Peyer's patch (tissue), 4 donors: ENCODE measurements at regions not wholly inside any gene's neighbourhood (a gene's known extent, or its start where the extent isn't known, plus 50 kb on each side); places are given as distances from the start of the nearest gene placed in this dataset.

Experiments used
- DNase-seq, 3 donors: peaks; one replicate each; pipeline ENCODE4 v3.0.0-alpha.2; 2017 to 2019
- H3K27ac ChIP-seq, 4 donors: fragments of 200-600 bp; sonication (generic); one replicate each; pipeline ENCODE4 v1.5.1; 2016 to 2019
- H3K27me3 ChIP-seq, 2 donors: fragments of 200-600 bp; sonication (generic); one replicate each; pipeline ENCODE4 v1.5.1; 2019
- H3K36me3 ChIP-seq, 3 donors: fragments of 200-600 bp; sonication (generic); one replicate each; pipeline ENCODE4 v1.5.1; 2016 to 2019
- H3K4me1 ChIP-seq, 4 donors: fragments of 200-600 bp; sonication (generic); one replicate each; pipeline ENCODE4 v1.5.1; 2016 to 2019
- H3K4me3 ChIP-seq, 4 donors: fragments of 200-600 bp; sonication (generic); 1 replicate in 3 of 4; 2 replicates in 1 of 4; pipeline ENCODE4 v1.5.1; 2016 to 2019; ENCODE audit warnings: mild to moderate bottlenecking in 1 of 4
- H3K9me3 ChIP-seq, 4 donors: fragments of 200-600 bp; sonication (generic); one replicate each; pipeline ENCODE4 v1.5.1; 2016 to 2019; ENCODE audit warnings: mild to moderate bottlenecking in 1 of 4
- POLR2A ChIP-seq, 2 donors: fragments of 450-650 bp; IDR thresholded peaks; one replicate each; pipeline ENCODE4 v1.5.1; 2017; ENCODE audit warnings: antibody characterized with exemption in 2 of 2, mild to moderate bottlenecking in 2 of 2, moderate library complexity in 2 of 2
- TF ChIP-seq, protein P1 (sequence below), 6 experiments: fragments of 450-650 bp in 4 of 6; fragments of 200-600 bp in 2 of 6; sonication (generic) in 1 of 6; IDR thresholded peaks; one replicate each; pipeline ENCODE4 v1.5.1; 2017 to 2019; ENCODE audit warnings: antibody characterized with exemption in 6 of 6, mild to moderate bottlenecking in 3 of 6, moderate library complexity in 1 of 6

DNA sequence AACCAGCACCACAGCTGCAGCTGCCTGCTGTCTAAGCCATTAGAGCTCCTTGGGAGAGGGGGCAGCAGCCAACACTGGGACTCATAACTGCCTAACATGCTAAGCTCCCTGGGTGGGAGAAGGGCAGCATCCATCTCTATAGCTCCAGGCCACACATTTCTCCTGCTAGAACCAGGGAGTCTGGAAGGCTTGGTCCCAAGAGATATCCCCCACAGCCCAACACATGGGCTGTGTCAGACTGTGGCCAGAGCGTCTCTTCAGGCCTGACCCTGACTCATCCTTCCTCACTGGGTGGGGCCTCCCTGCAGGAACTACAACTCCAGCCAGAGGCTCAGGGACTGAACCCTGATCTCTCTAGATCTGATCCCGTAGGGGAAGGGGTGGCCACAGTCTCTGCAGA, 411.1 kb downstream of the HDGFL1 start:
- no peak for TF ChIP-seq POLR2A (IDR thresholded peaks at IDR 0.05)
- TF ChIP-seq, protein P1, sequence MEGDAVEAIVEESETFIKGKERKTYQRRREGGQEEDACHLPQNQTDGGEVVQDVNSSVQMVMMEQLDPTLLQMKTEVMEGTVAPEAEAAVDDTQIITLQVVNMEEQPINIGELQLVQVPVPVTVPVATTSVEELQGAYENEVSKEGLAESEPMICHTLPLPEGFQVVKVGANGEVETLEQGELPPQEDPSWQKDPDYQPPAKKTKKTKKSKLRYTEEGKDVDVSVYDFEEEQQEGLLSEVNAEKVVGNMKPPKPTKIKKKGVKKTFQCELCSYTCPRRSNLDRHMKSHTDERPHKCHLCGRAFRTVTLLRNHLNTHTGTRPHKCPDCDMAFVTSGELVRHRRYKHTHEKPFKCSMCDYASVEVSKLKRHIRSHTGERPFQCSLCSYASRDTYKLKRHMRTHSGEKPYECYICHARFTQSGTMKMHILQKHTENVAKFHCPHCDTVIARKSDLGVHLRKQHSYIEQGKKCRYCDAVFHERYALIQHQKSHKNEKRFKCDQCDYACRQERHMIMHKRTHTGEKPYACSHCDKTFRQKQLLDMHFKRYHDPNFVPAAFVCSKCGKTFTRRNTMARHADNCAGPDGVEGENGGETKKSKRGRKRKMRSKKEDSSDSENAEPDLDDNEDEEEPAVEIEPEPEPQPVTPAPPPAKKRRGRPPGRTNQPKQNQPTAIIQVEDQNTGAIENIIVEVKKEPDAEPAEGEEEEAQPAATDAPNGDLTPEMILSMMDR (IDR thresholded peaks at IDR 0.05): no peak
- Histone ChIP-seq H3K36me3 (no peaks in the 10 kb centered on the region), H3K4me3 (no peak overlapping the region), H3K4me1 (no peaks in the 10 kb centered on the region), H3K27ac (no peak overlapping the region), H3K9me3 (no peaks in the 10 kb centered on the region), H3K27me3 (no peaks in the 10 kb centered on the region)
- no peak for DNase-seq

DNA sequence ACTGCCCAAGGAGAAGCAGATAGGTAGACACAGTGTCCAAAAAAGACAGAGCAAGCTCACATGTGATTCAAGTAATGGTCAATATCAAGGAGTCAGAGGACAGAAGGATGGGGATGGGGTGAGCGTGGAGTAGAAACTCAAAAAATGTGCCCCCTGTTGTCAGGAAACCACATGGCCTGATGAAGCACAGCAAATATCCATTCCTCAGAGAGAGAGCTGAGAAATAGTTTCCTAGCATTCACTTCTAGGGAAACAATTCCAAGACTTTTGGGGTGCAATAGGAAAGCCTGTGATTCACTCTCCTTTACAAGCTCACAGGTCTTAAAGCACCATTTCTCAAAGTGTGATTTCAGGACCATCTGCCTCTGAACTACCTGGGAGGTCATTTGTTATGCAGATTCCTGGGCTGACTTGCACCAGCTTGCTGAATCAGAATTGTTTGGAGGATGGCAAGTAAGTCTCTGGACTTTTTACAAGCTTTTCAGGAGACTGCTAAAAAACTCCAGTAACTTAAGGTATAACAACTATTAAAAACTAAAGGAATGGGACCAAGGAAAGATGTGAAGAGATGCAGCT, 432.8 kb downstream of the HDGFL1 start:
- no peak for DNase-seq
- H3K27me3 ChIP-seq: no peaks in the 10 kb centered on the region
- no peak overlapping the region for H3K4me3 ChIP-seq
- H3K4me1 ChIP-seq: no peaks in the 10 kb centered on the region
- TF ChIP-seq POLR2A (IDR thresholded peaks at IDR 0.05): no peak
- TF ChIP-seq, protein P1 (IDR thresholded peaks at IDR 0.05): no peak
- H3K27ac ChIP-seq: no peak overlapping the region
- no peaks in the 10 kb centered on the region for H3K9me3 ChIP-seq
- H3K36me3 ChIP-seq: no peaks in the 10 kb centered on the region

DNA sequence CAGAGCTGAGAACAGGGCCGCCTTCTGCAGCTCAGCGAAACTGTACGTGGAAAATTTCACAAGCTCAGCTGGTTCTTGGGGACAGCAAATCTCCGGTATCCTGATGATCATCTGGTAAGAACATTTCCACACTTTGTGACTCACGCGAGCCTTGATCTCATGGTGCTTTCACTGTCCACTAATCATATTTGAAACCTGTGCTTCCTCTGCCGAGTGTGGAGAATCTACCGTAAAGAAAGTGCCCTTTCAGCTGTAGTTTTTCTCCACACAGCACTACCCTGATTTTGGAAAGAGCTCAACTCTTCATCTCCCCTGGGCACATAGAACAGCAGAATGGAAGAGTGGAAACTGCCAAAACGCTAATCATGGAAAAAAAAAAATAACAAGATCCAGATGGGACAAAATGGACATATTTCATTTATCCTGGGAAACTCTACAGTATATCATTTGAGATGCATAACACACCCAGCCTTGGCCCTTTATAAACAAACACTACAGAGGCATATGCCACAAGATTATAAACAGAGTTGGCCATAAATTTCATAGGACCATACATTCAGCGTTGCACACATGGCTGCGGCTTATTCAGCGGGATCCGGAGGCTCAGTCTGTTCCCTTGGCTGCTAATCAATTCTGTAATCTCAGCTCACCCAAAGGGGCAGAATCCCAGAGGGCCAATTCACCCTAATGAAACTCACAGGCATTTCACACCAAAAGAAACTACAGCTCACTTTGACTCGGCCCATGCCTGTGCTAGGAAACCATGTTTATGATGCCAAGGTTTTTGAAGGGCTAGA, 434.5 kb downstream of the HDGFL1 start:
- Histone ChIP-seq H3K9me3 (no peaks in the 10 kb centered on the region), H3K4me1 (no peaks in the 10 kb centered on the region), H3K27ac (no peak overlapping the region), H3K27me3 (no peaks in the 10 kb centered on the region), H3K4me3 (no peak overlapping the region), H3K36me3 (no peaks in the 10 kb centered on the region)
- DNase-seq: no peak
- no peak for TF ChIP-seq POLR2A (IDR thresholded peaks at IDR 0.05)
- TF ChIP-seq, protein P1 (IDR thresholded peaks at IDR 0.05): no peak

DNA sequence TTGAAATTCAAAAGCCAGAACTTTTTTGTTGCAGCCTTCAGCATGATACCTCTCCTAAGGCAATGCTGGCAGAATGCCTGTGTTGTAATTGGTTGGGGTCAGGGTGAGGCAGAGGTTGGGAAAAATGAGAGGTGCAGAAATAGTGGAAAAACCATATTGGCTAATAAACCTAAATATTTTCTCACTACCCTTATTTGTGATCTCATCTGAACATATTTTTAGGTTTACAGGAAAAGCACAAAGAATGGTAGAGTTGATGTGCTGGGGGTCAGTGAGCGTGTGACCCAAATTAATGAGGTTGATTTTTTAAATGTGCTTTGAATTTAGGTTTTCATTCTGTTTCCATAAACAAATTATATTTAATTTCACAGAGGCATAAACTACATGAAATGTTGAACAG, 437.3 kb downstream of the HDGFL1 start:
- no peak for DNase-seq

DNA sequence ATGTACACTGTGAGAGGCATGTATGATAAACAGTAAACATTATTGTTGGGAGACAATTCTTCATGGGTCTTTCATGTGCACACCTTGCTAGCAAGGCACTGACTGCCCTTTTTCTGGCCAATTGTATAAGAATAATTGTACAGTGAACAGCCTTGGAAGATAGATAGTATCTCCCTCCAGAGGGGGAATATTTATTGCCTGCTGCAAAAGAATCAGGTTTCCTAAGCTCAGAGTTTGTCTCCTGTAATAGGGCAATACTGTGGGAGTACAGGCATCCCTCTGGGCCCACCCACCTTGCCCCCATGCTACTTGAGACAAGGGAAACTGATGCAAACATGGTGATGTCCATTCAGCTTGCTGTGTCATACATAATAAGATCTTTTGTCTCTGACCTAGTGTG, 442.2 kb downstream of the HDGFL1 start:
- no peaks in the 10 kb centered on the region for H3K36me3 ChIP-seq
- no peaks in the 10 kb centered on the region for H3K9me3 ChIP-seq
- no peak overlapping the region for H3K4me3 ChIP-seq
- no peak for DNase-seq
- H3K27me3 ChIP-seq: no peaks in the 10 kb centered on the region
- no peak overlapping the region for H3K27ac ChIP-seq
- H3K4me1 ChIP-seq: no peaks in the 10 kb centered on the region
- TF ChIP-seq, protein P1 (IDR thresholded peaks at IDR 0.05): no peak
- TF ChIP-seq POLR2A (IDR thresholded peaks at IDR 0.05): no peak

More for the DNA sequence above, 437.3 kb downstream of the HDGFL1 start:
- Histone ChIP-seq H3K4me1 (no peaks in the 10 kb centered on the region), H3K9me3 (no peaks in the 10 kb centered on the region), H3K4me3 (no peak overlapping the region), H3K27ac (no peak overlapping the region), H3K36me3 (no peaks in the 10 kb centered on the region), H3K27me3 (no peaks in the 10 kb centered on the region)
- TF ChIP-seq, protein P1 (IDR thresholded peaks at IDR 0.05): no peak
- no peak for TF ChIP-seq POLR2A (IDR thresholded peaks at IDR 0.05)
